NCI-H82 (cell line): ENCODE measurements at regions not wholly inside any gene's neighbourhood (a gene's known extent, or its start where the extent isn't known, plus 50 kb on each side); places are given as distances from the start of the nearest gene placed in this dataset.
"Not testable (repeated sequence)": the region's sequence is repeated elsewhere in the genome, so short reads cannot be mapped to it uniquely, and the experiment has no call there.

Experiments
- DNase-seq: peaks from one replicate; lab custom pipeline; 2025; lab: John Stamatoyannopoulos, UW

GRCh38 chrX:5305452-5305851 is 923.2 kb downstream of the NLGN4X start:
- DNase-seq: no peak

DNA sequence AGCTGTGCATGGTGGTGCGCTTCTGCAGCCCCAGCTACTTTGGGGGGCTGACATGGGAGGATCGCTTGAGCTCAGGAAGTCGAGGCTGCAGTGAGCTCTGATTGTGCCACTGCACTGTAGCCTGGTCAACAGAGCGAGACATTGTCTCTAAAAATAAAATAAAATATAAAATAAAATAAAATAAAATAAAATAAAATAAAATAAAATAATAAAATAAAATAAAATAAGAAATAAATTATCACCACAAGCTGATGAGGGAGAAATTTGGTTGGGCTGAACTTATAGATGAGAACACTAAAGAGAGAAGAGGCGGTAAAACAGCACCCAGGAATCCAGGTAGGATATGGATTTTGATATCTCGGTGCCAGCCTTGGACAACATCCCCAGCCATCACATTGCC is 933.7 kb downstream of the NLGN4X start:
- no peak for DNase-seq

GRCh38 chrX:5290635-5291034 is 938.0 kb downstream of the NLGN4X start:
- DNase-seq: no peak

- DNase-seq: not testable (repeated sequence)
Observed at GRCh38 chrX:5289949-5290348, 938.7 kb downstream of the NLGN4X start.

- DNase-seq: no peak
Observed at GRCh38 chrX:5278908-5279307, 949.8 kb downstream of the NLGN4X start.

GRCh38 chrX:5265324-5265850 is 963.3 kb downstream of the NLGN4X start:
- no peak for DNase-seq

GRCh38 chrX:5250106-5250505 is 978.6 kb downstream of the NLGN4X start:
- DNase-seq: no peak

- DNase-seq: no peak
Observed at GRCh38 chrX:5242091-5242790, 986.4 kb downstream of the NLGN4X start.

GRCh38 chrX:5236749-5237148 is 991.9 kb downstream of the NLGN4X start:
- DNase-seq: no peak

DNA sequence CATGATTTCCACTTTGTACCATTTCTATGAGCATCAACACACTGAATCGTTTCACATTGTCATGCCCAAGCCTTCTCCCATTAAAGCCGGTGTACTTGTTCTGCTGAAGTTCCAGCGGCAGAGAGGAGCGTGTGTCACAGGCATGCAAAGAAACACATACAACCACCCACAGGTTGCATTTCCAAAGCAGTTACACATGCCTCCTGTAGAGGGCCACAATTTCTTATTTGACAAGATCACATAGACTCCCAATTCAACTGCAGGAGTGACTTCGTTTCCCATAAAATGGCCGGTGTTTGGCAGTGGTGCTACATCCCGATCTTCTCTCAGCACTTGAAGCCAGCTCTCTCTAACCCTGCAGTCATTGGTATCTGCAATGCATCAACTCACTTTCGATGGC is 992.6 kb downstream of the NLGN4X start:
- DNase-seq: peak; percentile 30

DNA sequence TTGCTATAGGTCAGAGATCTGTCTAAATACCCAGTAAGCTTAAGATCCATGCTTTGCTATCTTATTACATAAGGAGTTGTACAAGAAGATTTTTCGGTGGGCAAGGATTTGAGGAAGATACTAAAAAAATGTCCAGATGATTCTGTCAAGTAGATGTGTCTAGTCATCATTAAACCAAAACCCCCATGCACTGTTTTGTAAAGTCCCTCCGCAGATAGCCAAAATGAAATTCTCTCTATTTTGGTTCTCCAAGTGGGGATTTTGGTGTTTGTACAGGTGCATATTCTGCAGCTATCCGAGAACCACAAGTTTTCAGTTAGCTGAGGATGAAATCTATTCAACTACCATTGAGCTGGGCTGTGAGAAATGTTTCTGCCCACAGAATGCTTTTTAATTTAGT is 994.8 kb downstream of the NLGN4X start:
- DNase-seq: no peak

- no peak for DNase-seq
Observed at GRCh38 chrX:5220421-5220820, 1008.2 kb downstream of the NLGN4X start.

GRCh38 chrX:5194806-5195205 is 1033.9 kb downstream of the NLGN4X start:
- no peak for DNase-seq

DNA sequence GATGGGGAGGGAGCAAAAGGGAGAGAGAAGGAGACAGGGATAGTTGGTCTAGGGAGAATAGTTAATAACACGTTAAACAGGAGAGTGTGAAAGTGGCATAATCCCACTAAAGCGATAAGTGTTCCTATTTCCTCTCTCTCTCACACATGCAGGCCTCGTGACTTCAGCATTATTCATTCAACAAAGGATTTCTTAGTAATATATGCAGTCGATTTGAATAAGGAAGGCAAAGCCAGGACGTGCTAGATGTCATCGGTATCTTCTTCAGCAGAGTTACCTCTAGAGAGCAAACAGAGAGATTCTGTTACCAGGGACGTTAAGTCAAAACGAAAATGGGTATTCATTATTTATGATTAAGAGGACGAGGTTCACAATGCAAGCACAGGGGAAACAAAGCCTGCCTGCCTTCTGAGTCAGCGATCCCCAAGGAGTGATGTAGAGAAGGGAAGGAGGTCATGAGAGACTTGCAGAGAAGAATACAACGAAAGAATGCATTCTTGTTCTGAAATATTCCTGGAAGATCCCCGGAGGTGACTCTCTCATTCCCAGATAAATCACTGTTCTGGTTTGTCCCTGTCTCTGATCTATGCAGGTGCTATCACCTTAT is 1048.4 kb downstream of the NLGN4X start:
- no peak for DNase-seq

DNA sequence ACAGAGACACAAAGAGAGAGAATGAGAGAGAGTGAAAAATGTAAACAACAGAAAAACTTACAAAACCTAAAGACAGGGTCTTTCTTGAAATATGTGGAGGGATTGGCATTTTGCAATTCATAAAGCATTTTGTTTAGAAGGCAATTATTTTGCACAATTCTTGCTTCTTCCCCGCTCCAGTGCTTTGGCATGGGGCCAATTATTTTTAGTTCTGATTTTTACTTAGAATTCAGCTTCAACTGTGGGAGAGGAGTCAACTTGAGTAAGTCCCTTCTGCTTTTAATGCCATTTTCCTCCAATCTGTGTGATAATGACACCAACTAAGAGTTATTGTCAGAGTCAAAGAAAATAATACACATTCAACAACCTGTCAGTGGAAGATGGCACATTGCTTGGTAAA is 1051.9 kb downstream of the NLGN4X start:
- no peak for DNase-seq

GRCh38 chrX:5163663-5164062 is 1065.0 kb downstream of the NLGN4X start:
- no peak for DNase-seq

DNA sequence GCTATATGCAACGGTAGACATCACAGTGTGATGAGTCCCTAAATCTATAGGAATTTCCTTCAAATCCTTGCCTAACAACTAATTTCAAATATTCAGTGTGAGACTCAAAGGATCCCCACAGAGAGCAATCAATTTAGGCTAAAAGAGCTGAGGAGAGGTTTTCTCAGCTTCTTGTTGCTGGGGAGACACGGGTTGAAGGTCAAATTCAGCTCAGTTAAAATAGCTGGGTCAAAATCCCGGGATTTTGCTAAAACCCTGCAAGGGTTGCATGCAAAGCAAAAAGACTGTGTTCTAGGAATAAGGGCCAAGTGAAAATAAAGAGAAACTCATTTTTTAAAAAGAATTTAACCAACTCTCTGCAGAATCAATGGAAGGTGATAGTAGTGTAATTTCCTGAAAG is 1073.4 kb downstream of the NLGN4X start:
- no peak for DNase-seq

- no peak for DNase-seq
Observed at GRCh38 chrX:5145957-5146356, 1082.7 kb downstream of the NLGN4X start.

DNA sequence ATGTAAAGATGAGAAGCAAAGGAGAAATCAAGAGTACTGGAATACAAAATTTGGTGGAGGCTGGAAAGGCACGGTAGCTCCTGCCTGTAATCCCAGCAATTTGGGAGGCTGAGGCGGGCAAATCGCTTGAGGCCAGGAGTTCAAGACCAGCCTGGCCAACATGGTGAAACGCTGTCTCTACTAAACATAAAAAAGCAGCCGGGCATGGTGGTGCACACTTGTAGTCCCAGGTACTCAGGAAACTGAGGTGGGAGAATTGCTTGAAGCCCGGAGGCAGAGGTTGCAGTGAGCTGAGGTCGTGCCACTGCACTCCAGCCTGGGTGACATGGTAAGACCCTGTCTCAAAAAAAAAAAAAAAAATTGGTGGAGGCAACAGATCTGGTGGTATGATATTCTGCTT is 1086.0 kb downstream of the NLGN4X start:
- DNase-seq: no peak

GRCh38 chrX:5122181-5122678 is 1106.4 kb downstream of the NLGN4X start:
- no peak for DNase-seq

GRCh38 chrX:5117816-5118215 is 1110.9 kb downstream of the NLGN4X start:
- no peak for DNase-seq

- DNase-seq: peak; percentile 51
Observed at GRCh38 chrX:5113128-5113527, 1115.5 kb downstream of the NLGN4X start.

GRCh38 chrX:5100004-5100403 is 1128.7 kb downstream of the NLGN4X start:
- DNase-seq: no peak

GRCh38 chrX:5086388-5086787 is 1142.3 kb downstream of the NLGN4X start:
- DNase-seq: no peak
